Tibial nerve (tissue), 4 donors: ENCODE measurements at regions not wholly inside any gene's neighbourhood (a gene's known extent, or its start where the extent isn't known, plus 50 kb on each side); places are given as distances from the start of the nearest gene placed in this dataset.

Source experiments
- DNase-seq, 2 donors: peaks; one replicate each; pipeline ENCODE4 v3.0.0-alpha.2; 2019; ENCODE audit warnings: low spot score in 2 of 2
- H3K27ac ChIP-seq, 4 donors: fragments of 200-600 bp; sonication (generic) in 3 of 4; one replicate each; pipeline ENCODE4 v1.5.1; 2017 to 2019; ENCODE audit warnings: mild to moderate bottlenecking in 1 of 4
- H3K27me3 ChIP-seq, 2 donors: fragments of 200-600 bp; sonication (generic) in 1 of 2; one replicate each; pipeline versions ENCODE4 v1.5.1 to v1.6.0; 2017 to 2019
- H3K36me3 ChIP-seq, 3 donors: fragments of 200-600 bp; sonication (generic); one replicate each; pipeline ENCODE4 v1.5.1; 2018 to 2019
- H3K4me1 ChIP-seq, 4 donors: fragments of 200-600 bp; sonication (generic) in 3 of 4; one replicate each; pipeline ENCODE4 v1.5.1; 2017 to 2019
- H3K4me3 ChIP-seq, 4 donors: fragments of 200-600 bp; sonication (generic) in 3 of 4; one replicate each; pipeline ENCODE4 v1.5.1; 2017 to 2019; ENCODE audit warnings: mild to moderate bottlenecking in 1 of 4, moderate library complexity in 1 of 4
- H3K9me3 ChIP-seq, 4 donors: fragments of 200-600 bp; sonication (generic) in 3 of 4; one replicate each; pipeline ENCODE4 v1.5.1; 2017 to 2019
- CTCF ChIP-seq, 5 experiments: fragments of 200-600 bp in 3 of 5; fragments of 450-650 bp in 2 of 5; sonication (generic) in 3 of 5; IDR thresholded peaks; one replicate each; pipeline ENCODE4 v1.5.1; 2016 to 2019; ENCODE audit warnings: antibody characterized with exemption in 5 of 5, mild to moderate bottlenecking in 3 of 5, moderate library complexity in 2 of 5
- EP300 ChIP-seq, 2 donors: sonication (generic); formaldehyde crosslinking; IDR thresholded peaks; one replicate each; pipeline ENCODE4 v1.6.1; 2017; ENCODE audit warnings: antibody characterized with exemption in 2 of 2, mild to moderate bottlenecking in 1 of 2
- POLR2A ChIP-seq, 2 donors: fragments of 450-650 bp; IDR thresholded peaks; one replicate each; pipeline ENCODE4 v1.6.1; 2017; ENCODE audit warnings: antibody characterized with exemption in 2 of 2, mild to moderate bottlenecking in 2 of 2, moderate library complexity in 2 of 2
- WGBS, 2 donors: methylation state at CpG; one replicate each; pipeline ENCODE4 v1.1.5; 2018; 5-methylcytosine and 5-hydroxymethylcytosine counted together

- no peak for DNase-seq
- Histone ChIP-seq H3K27me3 (no peaks in the 10 kb centered on the region), H3K4me3 (no peak overlapping the region), H3K27ac (no peak overlapping the region), H3K36me3 (no peaks in the 10 kb centered on the region), H3K9me3 (no peaks in the 10 kb centered on the region), H3K4me1 (peaks cover 0 to 6% (median 0%) of the 10 kb centered on the region in 4 donors)
- TF ChIP-seq EP300 (IDR thresholded peaks at IDR 0.05) (no peak), CTCF (IDR thresholded peaks at IDR 0.05) (no peak), POLR2A (IDR thresholded peaks at IDR 0.05) (no peak)
- WGBS, 2 donors: 83 to 93% methylated on average over 3 of the region's 3 CpGs
These were observed 669.8 kb downstream of the ZEB2 start for GRCh38 chr2:143850084-143850483.

DNA sequence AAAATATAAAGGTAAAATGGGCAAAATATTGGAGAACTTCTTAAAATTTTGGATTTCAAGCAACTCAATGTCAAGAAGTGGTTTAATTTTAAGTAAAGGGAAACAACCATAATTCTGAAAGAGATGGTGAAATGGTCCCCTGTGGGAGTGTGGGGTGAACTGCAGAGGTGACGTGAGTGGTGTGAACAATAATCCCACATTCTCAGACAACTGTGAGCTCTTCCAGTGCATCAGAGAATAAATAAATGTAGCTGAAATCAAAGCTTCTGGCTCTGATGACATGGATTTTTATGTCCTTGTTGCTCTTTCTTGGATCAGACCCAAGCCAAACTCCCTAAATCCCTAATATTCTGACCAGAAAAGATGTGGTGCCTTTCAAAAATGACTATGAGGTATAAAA, 672.7 kb downstream of the ZEB2 start:
- Histone ChIP-seq H3K4me1 (peaks cover 0 to 6% (median 0%) of the 10 kb centered on the region in 4 donors), H3K9me3 (no peaks in the 10 kb centered on the region), H3K36me3 (no peaks in the 10 kb centered on the region), H3K27me3 (no peaks in the 10 kb centered on the region), H3K27ac (no peak overlapping the region), H3K4me3 (no peak overlapping the region)
- no peak for TF ChIP-seq EP300 (IDR thresholded peaks at IDR 0.05)
- no peak for TF ChIP-seq CTCF (IDR thresholded peaks at IDR 0.05)
- no peak for TF ChIP-seq POLR2A (IDR thresholded peaks at IDR 0.05)
- DNase-seq: peak in 1 of 2 donors; percentile 9
- 42 to 69% methylated on average over 1 of the region's 1 CpG for WGBS, 2 donors

DNA sequence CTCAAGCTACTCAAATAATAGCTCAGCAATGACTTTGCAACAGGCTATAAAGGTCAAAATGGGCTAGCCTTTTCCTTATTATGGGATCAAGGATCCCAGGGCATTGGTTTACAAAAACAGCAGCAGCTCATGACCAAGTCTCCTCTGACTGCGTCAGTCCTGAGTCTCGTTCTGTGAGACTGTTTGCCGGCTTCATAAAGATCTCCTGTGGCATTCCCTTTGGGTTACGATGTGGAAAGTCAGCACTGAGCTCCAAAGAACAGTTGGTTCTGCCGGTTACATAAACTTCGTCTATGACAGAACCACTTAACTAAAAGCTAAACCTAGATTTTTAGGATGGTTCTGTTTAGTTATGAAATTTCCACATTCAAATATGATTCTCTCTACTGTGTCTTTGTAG, 674.9 kb downstream of the ZEB2 start:
- TF ChIP-seq EP300 (IDR thresholded peaks at IDR 0.05): peak in 1 of 2 donors; percentile 51
- no peak for TF ChIP-seq POLR2A (IDR thresholded peaks at IDR 0.05)
- H3K4me1 ChIP-seq: peaks cover 0 to 9% (median 0%) of the 10 kb centered on the region in 4 donors
- H3K4me3 ChIP-seq: peak overlapping the region in 1 of 4 donors; percentile 13
- no peak for DNase-seq
- WGBS, 2 donors: 72 to 80% methylated on average over 6 of the region's 6 CpGs
- peak overlapping the region in 2 of 4 donors; percentile 48 to 53 for H3K27ac ChIP-seq
- H3K36me3 ChIP-seq: no peaks in the 10 kb centered on the region
- H3K27me3 ChIP-seq: no peaks in the 10 kb centered on the region
- no peaks in the 10 kb centered on the region for H3K9me3 ChIP-seq

GRCh38 chr2:143843686-143844085, 676.2 kb downstream of the ZEB2 start:
- H3K4me3 ChIP-seq: no peak overlapping the region
- TF ChIP-seq POLR2A (IDR thresholded peaks at IDR 0.05): no peak
- no peak for TF ChIP-seq EP300 (IDR thresholded peaks at IDR 0.05)
- TF ChIP-seq CTCF (IDR thresholded peaks at IDR 0.05): no peak
- H3K9me3 ChIP-seq: no peaks in the 10 kb centered on the region
- no peaks in the 10 kb centered on the region for H3K36me3 ChIP-seq
- H3K4me1 ChIP-seq: peaks cover 0 to 11% (median 0%) of the 10 kb centered on the region in 4 donors
- no peaks in the 10 kb centered on the region for H3K27me3 ChIP-seq
- DNase-seq: no peak
- H3K27ac ChIP-seq: no peak overlapping the region
- 89 to 91% methylated on average over 3 of the region's 3 CpGs for WGBS, 2 donors

- WGBS, 2 donors: 47 to 53% methylated on average over 2 of the region's 2 CpGs
- Histone ChIP-seq H3K36me3 (no peaks in the 10 kb centered on the region), H3K27ac (peak overlapping the region in 1 of 4 donors; percentile 55), H3K4me1 (peaks cover 0 to 11% (median 0%) of the 10 kb centered on the region in 4 donors), H3K4me3 (no peak overlapping the region), H3K27me3 (no peaks in the 10 kb centered on the region), H3K9me3 (no peaks in the 10 kb centered on the region)
- TF ChIP-seq POLR2A (IDR thresholded peaks at IDR 0.05): no peak
- TF ChIP-seq CTCF (IDR thresholded peaks at IDR 0.05): no peak
- TF ChIP-seq EP300 (IDR thresholded peaks at IDR 0.05): no peak
- DNase-seq: no peak
These were observed 677.1 kb downstream of the ZEB2 start for GRCh38 chr2:143842836-143843235.

DNA sequence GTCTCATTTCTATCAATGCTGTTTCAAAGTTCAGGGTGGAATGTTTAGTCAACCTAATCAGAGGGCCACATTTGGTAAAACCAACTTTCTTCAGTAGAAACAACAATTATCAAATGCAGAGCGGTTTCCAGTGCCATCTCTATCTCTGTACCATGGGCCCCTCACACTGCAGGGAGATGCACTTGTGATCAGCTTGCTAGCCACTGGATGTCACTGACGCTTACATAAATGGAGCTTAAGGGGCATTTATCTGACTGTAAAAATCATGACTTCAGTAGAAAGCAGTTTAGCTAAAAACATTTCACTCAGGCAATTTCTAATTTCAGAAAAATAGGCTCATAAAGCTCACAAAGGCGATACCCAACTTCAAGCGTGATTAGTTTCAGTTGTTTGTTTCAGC, 678.0 kb downstream of the ZEB2 start:
- WGBS, 2 donors: 64 to 68% methylated on average over 4 of the region's 4 CpGs
- Histone ChIP-seq H3K9me3 (no peaks in the 10 kb centered on the region), H3K4me3 (peak overlapping the region in 1 of 4 donors; percentile 4), H3K4me1 (peaks cover 0 to 5% (median 0%) of the 10 kb centered on the region in 4 donors), H3K27me3 (no peaks in the 10 kb centered on the region), H3K27ac (peak overlapping the region in 2 of 4 donors; percentile 5 to 55), H3K36me3 (no peaks in the 10 kb centered on the region)
- no peak for DNase-seq
- TF ChIP-seq CTCF (IDR thresholded peaks at IDR 0.05) (no peak), POLR2A (IDR thresholded peaks at IDR 0.05) (no peak), EP300 (IDR thresholded peaks at IDR 0.05) (no peak)
